AG09319 (cell line): ENCODE measurements at regions not wholly inside any gene's neighbourhood (a gene's known extent, or its start where the extent isn't known, plus 50 kb on each side); places are given as distances from the start of the nearest gene placed in this dataset.

ENCODE experiments used
- DNase-seq: peaks from one replicate; pipeline ENCODE4 v3.0.0-alpha.2; 2010; ENCODE audit warnings: low read depth; ENCODE audit errors: extremely low read depth
- TF ChIP-seq, protein P1 (sequence below): IDR thresholded peaks from 2 replicates; pipeline ENCODE4 v1.5.1; 2011; ENCODE audit warnings: low read depth, mild to moderate bottlenecking, inconsistent platforms, low read length, moderate library complexity

GRCh38 chr4:162683659-162684370 lies 482.9 kb downstream of the NAF1 start:
- DNase-seq: no peak
- TF ChIP-seq, protein P1, sequence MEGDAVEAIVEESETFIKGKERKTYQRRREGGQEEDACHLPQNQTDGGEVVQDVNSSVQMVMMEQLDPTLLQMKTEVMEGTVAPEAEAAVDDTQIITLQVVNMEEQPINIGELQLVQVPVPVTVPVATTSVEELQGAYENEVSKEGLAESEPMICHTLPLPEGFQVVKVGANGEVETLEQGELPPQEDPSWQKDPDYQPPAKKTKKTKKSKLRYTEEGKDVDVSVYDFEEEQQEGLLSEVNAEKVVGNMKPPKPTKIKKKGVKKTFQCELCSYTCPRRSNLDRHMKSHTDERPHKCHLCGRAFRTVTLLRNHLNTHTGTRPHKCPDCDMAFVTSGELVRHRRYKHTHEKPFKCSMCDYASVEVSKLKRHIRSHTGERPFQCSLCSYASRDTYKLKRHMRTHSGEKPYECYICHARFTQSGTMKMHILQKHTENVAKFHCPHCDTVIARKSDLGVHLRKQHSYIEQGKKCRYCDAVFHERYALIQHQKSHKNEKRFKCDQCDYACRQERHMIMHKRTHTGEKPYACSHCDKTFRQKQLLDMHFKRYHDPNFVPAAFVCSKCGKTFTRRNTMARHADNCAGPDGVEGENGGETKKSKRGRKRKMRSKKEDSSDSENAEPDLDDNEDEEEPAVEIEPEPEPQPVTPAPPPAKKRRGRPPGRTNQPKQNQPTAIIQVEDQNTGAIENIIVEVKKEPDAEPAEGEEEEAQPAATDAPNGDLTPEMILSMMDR: no peak

DNA sequence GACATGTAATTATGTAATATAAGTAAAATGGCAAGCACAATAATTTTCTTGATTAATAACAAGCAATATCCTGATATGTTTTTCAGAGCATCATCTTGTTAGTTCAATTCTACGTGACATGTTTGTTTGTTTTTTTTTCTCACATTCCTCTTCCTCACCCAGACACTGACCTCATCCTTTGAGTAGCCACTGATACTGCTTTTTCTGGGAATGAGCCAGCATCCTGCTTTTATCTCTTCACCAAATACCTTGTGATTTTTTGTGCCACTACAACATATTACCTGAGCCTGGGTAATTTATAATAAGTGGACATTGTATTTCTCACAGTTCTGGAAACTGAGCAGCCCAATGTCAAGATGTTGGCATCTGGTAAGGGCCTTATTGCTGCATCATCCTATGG lies 484.0 kb downstream of the NAF1 start:
- TF ChIP-seq, protein P1: no peak
- no peak for DNase-seq

DNA sequence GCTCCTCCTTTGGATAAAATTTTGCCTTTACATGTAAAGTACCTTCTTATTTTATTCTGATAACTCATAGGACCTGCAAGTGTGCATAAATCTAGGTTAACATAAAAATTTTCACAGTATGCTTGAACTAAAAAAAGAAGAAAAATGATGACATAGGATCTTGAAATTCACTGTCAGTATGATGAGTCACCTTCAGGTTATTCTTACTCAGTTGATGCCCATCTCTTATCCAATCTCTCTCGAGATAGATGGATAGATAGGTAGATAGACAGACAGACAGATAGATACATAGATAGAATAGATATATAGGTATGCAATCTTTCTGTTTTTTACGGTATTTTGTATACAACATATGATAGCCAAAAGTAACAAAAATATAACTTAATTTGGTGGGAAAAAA lies 485.5 kb downstream of the NAF1 start:
- DNase-seq: no peak

GRCh38 chr4:162675661-162676060 lies 491.0 kb downstream of the NAF1 start:
- DNase-seq: no peak
- TF ChIP-seq, protein P1: no peak

More for the DNA sequence above, 485.5 kb downstream of the NAF1 start:
- TF ChIP-seq, protein P1: no peak

GRCh38 chr4:162661913-162662312 lies 498.1 kb upstream of the FSTL5 start:
- TF ChIP-seq, protein P1: no peak
- no peak for DNase-seq

- TF ChIP-seq, protein P1: no peak
- no peak for DNase-seq
Measured at GRCh38 chr4:162659716-162660115, 495.9 kb upstream of the FSTL5 start.

- no peak for DNase-seq
- TF ChIP-seq, protein P1: no peak
Measured at GRCh38 chr4:162657966-162658365, 494.2 kb upstream of the FSTL5 start.
